ENCODE measurements at regions not wholly inside any gene's neighbourhood (a gene's known extent, or its start where the extent isn't known, plus 50 kb on each side); places are given as distances from the start of the nearest gene placed in this dataset.

DNA sequence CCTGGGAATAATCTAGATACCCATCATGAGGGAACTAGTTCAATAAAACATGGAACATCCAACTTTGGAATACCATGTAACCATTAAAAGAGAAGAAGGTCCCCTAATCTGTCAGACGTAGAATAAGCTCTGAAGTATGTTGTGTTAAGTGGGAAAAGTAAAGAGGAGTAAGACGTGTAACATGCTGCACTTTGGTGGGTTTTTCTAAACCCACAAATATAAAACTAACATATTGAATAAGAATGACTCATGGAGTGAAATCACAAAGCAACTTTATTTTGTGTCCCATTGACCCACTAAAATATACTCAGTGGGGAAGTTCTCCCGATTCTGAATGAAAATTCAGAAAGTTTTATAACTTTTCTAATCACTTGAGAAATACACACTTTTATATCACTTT is 67.9 kb upstream of the PIK3R1 start:
- no peak for TF ChIP-seq EP300 (IDR thresholded peaks at IDR 0.05)
- TF ChIP-seq, protein P1, sequence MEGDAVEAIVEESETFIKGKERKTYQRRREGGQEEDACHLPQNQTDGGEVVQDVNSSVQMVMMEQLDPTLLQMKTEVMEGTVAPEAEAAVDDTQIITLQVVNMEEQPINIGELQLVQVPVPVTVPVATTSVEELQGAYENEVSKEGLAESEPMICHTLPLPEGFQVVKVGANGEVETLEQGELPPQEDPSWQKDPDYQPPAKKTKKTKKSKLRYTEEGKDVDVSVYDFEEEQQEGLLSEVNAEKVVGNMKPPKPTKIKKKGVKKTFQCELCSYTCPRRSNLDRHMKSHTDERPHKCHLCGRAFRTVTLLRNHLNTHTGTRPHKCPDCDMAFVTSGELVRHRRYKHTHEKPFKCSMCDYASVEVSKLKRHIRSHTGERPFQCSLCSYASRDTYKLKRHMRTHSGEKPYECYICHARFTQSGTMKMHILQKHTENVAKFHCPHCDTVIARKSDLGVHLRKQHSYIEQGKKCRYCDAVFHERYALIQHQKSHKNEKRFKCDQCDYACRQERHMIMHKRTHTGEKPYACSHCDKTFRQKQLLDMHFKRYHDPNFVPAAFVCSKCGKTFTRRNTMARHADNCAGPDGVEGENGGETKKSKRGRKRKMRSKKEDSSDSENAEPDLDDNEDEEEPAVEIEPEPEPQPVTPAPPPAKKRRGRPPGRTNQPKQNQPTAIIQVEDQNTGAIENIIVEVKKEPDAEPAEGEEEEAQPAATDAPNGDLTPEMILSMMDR (IDR thresholded peaks at IDR 0.05) = no peak
